ENCODE measurements at regions not wholly inside any gene's neighbourhood (a gene's known extent, or its start where the extent isn't known, plus 50 kb on each side); places are given as distances from the start of the nearest gene placed in this dataset.

DNA sequence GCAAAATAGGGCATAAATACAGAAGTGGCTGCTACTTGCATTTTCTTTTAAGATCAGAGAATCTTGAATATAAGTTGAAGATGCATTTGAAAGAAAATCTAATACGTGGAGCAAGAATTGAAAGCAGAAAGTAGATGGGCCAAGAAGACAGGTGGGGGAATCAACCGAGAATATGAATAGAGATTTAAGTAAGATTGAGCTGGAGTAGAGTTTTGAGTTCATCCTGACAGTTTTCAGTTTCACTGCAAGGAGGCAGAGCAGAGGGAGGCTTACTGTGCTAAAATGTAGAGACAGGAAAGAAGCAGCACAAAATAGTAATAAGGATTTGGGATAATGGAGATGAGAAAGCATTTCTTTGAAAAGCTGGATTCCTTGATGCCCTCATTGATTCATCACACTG, 214.5 kb downstream of the GJA1 start:
- TF ChIP-seq, protein P1, sequence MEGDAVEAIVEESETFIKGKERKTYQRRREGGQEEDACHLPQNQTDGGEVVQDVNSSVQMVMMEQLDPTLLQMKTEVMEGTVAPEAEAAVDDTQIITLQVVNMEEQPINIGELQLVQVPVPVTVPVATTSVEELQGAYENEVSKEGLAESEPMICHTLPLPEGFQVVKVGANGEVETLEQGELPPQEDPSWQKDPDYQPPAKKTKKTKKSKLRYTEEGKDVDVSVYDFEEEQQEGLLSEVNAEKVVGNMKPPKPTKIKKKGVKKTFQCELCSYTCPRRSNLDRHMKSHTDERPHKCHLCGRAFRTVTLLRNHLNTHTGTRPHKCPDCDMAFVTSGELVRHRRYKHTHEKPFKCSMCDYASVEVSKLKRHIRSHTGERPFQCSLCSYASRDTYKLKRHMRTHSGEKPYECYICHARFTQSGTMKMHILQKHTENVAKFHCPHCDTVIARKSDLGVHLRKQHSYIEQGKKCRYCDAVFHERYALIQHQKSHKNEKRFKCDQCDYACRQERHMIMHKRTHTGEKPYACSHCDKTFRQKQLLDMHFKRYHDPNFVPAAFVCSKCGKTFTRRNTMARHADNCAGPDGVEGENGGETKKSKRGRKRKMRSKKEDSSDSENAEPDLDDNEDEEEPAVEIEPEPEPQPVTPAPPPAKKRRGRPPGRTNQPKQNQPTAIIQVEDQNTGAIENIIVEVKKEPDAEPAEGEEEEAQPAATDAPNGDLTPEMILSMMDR (IDR thresholded peaks at IDR 0.05), result no peak
- no peak for TF ChIP-seq POLR2A (IDR thresholded peaks at IDR 0.05)

Measured in thyroid gland (tissue), 4 donors.